ENCODE measurements at regions not wholly inside any gene's neighbourhood (a gene's known extent, or its start where the extent isn't known, plus 50 kb on each side); places are given as distances from the start of the nearest gene placed in this dataset.

DNA sequence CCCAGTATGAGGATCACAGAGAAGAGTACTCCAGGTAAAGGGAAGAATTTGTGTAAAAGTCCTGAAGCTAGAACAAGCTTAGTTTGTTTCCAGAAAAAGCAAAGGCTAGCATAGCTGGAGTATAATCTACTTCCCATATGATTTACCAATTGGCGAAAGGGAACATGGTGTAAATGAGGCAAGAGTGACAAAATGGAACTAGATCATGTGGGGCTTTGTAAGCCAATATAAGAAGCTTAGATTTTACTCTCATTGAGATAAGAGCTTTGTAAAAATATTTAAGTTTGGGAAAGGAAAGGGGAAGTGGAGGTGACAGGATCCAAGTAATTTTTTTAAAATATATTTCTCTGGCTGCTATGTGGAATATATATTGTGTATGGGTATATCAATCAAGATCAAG is 234.9 kb downstream of the KCTD12 start:
- no peak for DNase-seq

DNA sequence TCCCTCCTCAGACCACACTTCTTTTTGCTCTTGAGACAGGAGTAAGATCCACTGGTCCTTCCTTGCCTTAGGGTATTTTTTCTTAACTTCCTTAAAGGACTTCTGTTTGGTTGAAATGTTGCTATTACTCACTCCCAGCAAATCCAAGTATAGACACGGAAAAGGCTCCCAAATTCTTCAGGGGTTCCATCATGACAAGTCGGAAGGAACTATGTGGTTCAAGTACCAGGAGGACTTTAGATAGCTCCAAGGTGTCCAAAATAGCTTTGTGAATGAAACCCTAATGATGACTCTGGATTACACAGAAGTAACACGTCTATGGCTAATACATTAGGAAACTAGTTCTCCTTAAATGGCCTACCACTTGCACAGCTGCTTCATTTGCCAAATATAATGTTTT is 238.7 kb downstream of the KCTD12 start:
- no peak for DNase-seq

DNA sequence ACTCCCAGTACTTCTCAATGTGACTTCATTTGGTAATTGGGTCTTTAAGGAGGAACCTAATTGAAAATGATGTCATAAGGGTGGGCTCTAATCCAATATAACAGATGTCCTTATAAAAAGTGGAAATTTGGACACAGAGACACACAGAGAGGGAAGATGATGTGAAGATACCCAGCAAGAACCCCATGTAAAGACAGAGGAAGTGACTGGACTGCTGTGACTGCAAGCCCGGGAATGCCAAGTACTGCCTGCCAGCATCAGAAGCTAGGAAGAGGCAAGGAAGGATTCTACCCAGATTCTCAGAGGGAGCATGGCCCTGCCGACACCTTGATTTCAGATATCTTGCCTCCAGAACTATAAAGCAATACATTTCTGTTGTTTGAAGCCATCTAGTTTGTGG is 239.3 kb downstream of the KCTD12 start:
- no peak for DNase-seq

- DNase-seq, result no peak
These were observed 240.6 kb downstream of the KCTD12 start for GRCh38 chr13:76645632-76646031.

- no peak for DNase-seq
These were observed 241.3 kb downstream of the KCTD12 start for GRCh38 chr13:76644906-76645305.

GRCh38 chr13:76643596-76643995 is 242.6 kb downstream of the KCTD12 start:
- DNase-seq, result no peak

GRCh38 chr13:76641056-76641455 is 245.1 kb downstream of the KCTD12 start:
- no peak for DNase-seq

GRCh38 chr13:76638882-76639281 is 247.3 kb downstream of the KCTD12 start:
- no peak for DNase-seq

DNA sequence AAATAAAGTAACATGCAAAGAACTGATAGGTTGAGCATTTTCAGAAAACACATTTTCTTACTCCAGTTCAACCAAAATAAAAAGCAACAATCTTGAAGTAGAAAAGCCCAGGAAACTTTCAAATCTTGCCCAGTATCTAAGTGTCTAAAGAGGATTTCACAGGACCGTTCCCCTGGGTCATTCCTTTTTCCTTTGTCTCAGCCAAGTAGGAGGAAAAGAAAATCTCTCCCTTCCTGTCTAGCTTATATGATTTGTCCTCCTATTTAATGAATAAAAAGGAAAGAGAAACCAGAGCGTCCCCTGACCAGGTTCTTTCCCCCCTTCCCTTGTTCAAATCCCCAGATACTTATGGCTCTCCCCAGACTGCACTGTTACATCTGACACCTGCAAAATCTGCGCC is 248.0 kb downstream of the KCTD12 start:
- DNase-seq, result no peak

GRCh38 chr13:76637641-76638141 is 248.5 kb downstream of the KCTD12 start:
- no peak for DNase-seq

- DNase-seq, result no peak
These were observed 249.4 kb downstream of the KCTD12 start for GRCh38 chr13:76636829-76637228.

DNA sequence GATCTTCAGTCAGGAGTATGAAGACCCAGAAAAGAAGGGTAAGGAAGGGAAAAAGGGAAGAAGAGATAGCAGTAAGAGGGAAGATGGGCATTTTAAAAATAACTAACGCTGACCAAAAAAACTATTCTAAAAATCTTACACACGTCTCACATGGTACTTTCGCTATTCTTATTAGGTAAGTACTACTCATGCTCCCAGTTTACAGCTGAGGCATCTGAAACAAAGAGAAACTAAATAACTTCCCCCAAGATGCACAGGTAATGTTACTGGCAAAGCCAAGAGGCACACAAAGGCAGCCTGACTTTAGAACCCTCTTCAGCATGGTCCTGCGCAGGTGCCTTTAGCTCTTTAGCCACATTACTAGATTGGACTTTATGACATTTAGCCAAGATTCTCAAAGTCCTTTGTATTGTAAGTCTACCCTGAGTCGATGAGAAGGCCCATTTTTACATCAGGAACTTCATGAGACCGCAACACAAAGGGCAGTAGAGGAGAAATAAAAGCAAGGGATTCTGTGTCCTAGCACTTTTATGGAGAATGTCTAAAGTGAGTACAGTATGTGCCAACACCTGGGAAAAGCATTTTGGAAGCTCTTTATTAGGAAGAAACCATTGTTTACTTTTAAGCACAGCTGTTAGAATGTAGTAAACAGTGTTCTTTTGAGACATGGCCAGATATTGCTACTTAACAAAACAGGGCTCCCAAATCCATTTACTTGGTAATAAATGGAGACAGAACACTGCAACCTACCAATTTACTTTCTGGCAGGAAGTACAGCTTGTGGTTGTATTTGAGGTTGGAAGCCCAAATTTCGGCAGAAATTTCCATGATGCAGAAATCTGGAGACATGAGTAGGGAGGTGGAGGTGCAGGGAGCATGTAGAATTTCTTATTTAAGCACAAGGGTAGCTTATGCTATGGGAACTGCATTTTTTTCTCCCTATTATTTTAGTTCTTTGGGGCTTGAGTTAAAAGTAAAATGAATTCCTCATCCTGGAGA is 250.7 kb downstream of the KCTD12 start:
- DNase-seq, result no peak

DNA sequence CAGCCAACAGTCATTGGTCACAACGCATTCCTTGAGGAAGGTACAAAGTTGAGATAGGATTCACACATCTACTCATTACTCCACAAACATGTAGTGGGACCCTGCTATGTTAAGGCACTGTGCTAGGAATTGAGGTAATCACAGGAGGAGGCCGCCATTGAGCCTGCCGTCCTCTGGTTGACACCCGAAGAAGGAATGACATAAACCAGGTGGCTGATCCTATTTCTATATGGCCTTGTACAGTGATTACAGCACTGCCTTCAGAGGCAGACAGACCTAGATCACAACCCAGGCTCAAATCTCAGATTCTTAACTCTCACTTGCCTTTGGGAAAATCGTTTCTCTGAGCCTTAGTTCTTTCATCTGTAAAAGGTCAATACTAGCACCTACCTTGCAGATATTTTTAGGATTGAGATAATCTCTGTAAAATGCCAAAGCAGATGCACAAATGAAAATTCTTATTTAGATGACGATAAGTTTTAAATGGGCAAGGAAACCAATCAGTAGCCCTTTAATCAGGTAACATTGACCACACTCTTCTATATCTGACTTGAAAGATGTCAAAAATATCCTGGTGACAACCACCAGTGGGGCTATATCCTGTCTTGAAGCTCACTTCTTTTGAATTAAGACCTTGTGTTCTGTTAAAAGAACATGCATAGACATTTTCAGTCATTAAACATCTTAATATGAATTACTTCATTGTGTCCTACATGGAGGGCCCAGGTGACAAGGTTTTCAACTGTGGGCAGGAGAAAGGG is 251.6 kb downstream of the KCTD12 start:
- DNase-seq, result no peak

DNA sequence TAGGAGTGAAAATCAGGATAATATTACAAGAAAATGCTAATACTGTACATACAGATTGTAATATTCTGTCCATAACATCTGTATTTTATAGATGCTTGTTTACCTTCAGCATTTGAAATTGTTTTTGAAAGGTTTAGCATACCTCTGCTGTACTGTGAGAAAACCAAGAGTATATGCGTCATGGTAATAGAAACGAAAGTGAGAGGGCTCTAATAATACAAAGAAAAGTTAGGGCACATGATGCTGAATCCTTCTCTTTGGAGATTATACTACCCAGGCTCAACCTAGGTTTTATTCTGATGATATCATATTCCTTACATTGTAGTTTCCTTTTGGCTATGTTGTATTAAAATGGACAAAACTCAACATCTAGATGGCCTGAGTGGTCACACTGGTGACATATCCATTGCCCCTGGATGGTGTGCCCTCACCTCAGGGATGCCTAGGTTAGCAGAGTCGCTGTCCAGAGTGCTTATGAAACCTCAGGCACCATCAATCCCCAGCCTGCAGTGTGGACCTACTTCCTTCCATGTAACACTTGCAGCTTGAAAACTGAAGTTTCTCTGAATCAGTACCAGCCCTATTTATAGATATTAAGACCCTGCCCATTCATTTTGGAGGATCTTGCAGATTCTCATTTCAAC is 253.7 kb downstream of the KCTD12 start:
- no peak for DNase-seq

DNA sequence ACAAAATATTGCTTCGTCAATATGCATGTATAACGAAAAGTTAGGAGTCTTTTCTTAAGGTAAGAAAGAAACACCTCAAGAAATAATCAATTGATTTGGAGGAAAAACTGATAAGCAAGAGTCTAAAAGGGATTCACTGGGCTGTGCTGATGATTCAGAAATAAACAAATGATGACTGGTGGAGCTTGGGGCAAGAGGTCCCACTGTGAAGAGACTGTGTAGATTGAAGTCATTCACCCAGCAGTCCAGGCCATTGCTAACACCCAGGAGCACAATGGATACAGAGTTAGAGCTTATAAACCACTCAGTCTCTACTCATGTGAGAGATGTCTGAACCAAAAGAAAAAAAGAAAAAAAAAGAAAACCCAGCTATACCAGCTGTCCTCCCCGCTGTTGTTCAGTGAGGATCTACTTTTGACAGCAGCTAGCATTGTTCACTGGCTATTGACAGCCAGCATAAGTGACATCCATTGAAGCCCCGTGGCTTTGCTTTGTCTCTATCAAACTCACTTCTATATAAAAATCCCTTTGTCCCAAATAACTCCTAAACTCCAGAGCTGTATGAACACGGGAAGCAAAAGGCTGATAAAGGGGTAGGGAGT is 255.5 kb downstream of the KCTD12 start:
- no peak for DNase-seq

DNA sequence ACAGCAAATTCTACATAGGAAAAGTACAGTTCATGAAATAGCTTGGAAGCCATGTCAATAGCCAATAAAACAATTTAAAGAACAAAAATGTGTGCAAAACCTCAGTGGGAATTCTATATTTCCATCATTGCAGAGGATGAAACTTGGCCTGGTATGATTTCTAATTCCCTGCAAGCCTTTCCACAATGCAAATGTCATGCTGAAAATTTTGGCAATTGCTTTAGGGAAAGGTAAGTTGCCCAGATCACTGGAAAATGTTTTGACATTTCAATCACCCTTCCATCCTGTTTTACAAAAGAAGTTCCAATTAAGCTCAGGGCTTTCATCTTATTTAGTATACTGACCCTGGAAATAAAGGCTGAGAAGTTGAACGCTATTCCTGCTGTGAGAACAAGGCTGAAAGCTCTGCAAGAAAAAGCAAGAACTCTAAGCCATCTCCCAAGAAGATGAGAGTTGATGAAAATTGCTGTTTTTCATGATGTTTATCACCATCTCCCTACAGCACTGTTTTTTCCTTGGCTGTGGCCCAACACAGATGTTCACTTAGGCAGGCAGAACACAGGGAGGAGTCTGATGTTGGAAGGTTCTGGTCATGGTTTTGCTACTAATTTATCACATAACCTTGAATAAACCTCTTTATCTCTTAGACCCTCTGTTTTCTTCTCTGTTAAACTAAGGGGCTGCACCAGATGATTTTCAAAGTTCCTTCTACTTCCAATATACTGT is 263.7 kb downstream of the KCTD12 start:
- DNase-seq, result no peak

- DNase-seq, result no peak
These were observed 264.5 kb downstream of the KCTD12 start for GRCh38 chr13:76621705-76622104.

DNA sequence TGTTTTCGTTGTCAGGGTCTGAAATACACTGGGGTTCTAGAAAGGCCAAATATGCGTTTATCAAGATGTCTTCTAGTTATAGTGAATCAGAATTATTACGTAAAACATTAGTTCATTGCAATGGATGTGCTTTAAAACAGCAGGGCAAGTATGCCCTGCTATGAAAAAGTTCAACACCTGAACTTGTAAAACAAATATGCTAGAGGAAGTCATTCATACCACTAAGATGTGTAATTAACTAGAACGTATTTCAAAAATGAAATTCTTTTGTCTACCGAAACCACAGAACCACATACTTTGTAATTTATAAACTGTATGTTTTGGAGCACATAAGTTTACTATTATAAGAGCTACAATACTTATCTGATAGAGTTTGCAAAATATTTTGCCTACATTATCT is 266.2 kb downstream of the KCTD12 start:
- DNase-seq, result no peak

DNA sequence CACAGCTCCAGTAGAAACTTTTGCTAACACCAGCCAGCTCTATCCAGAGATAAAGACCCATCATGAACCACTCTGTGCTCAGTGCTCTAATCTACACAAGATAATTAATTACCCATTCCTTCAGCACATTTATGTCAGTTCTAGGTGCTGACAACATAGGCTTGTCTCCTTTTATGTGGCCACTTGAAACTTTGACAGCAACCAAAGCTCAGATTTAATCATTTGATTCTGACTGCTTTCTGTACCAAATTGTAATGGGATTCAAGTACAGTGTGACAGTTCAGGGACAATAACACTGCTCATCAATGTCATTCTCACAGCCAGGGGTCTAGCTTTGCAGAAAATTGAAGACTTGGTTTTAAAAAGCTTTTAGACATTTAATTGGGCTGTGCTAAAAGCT is 266.6 kb downstream of the KCTD12 start:
- DNase-seq, result no peak

- no peak for DNase-seq
These were observed 275.3 kb downstream of the KCTD12 start for GRCh38 chr13:76610819-76611415.

DNA sequence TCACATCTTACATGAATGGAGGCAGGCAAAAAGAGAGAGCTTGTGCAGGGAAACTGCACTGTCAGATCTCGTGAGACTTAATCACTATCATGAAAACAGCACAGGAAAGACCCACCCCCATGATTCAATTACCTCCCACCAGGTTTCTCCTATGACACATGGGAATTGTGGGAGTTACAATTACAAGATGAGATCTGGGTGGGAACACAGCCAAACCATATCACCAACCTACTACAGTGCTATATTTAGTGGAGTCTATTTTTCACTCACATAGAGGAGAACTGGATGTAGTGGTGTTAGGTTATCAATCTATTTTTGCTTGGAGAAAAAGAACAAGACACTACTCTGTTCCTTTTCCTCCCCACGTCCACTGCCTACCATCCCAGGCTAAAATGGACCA is 276.6 kb downstream of the KCTD12 start:
- DNase-seq, result no peak

DNA sequence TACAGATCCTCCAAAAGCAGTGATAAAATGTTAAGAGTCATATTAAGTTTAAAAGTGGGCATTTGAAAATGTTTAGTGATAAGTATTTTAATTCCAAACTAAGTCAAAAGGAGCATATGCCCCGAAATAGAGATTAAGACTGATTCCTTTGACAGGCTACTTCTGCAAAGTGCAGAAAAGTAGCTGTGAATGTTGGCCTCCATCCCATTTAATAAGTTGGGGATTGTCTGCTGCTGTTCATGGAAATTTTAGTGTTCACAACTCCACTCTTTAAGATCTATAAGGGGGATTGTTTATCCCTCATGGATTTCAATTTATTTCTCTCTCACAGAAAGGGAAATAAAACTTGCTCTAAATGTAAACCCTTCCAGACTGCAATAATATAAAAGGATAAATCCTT is 278.3 kb downstream of the KCTD12 start:
- no peak for DNase-seq

Measured in activated CD4-positive, alpha-beta T cell treated with anti-CD3 and anti-CD28 coated beads, Interleukin-10, Interleukin-2, amounts not matched to agents 100 ng/mL and 50 ng/mL, durations not matched to agents 16 hours and 8 hours (primary cell).